ENCODE measurements at regions not wholly inside any gene's neighbourhood (a gene's known extent, or its start where the extent isn't known, plus 50 kb on each side); places are given as distances from the start of the nearest gene placed in this dataset.

DNA sequence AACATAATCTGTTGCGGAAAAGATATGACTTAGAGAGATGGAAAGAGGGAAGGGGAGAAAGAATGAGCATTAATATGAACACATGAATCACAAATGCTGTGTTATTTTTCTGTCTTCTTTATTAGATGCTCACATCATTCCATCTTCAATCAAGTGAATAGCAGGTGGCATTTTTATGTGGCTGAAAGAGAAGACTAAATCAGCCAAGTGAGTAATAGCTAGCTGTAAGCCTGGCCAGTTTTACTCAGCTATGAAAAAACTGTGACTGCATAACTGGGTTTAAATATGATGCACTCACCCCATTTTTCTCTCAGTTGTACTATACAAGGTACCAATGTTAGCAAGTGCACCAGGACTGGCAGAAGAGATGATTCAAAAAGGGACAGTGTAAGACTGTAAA, 571.1 kb downstream of the JRKL start:
- Histone ChIP-seq H3K27ac (ENCODE audit: low read depth, low read length) (no peak overlapping the region), H4K20me1 (ENCODE audit: low read depth, low read length) (no peaks in the 10 kb centered on the region), H3K9ac (ENCODE audit: low read length) (no peak overlapping the region), H3K4me2 (ENCODE audit: low read depth, low read length, poor library complexity, severe bottlenecking) (no peak overlapping the region), H3K27me3 (ENCODE audit: low read length) (no peaks in the 10 kb centered on the region), H3K79me2 (ENCODE audit: insufficient read depth, low read length) (no peaks in the 10 kb centered on the region), H3F3A (ENCODE audit: insufficient read depth) (no peaks in the 10 kb centered on the region), H2AFZ (ENCODE audit: low read depth, low read length, severe bottlenecking) (no peak overlapping the region), H3K9me3 (ENCODE audit: insufficient read depth, low read length) (no peaks in the 10 kb centered on the region), H3K4me3 (ENCODE audit: insufficient read depth, low read length, poor library complexity, severe bottlenecking) (no peak overlapping the region), H3K36me3 (ENCODE audit: low read length) (no peaks in the 10 kb centered on the region), H3K9me2 (replicated peaks; ENCODE audit: insufficient read depth, low read length) (no peaks in the 10 kb centered on the region)
- TF ChIP-seq EZH2phosphoT487 (conservative IDR thresholded peaks at IDR 0.05; ENCODE audit: low read length), result no peak
- no peak for TF ChIP-seq CTCF (IDR thresholded peaks at IDR 0.05; ENCODE audit: insufficient read depth, low read length, poor library complexity, severe bottlenecking)

DNA sequence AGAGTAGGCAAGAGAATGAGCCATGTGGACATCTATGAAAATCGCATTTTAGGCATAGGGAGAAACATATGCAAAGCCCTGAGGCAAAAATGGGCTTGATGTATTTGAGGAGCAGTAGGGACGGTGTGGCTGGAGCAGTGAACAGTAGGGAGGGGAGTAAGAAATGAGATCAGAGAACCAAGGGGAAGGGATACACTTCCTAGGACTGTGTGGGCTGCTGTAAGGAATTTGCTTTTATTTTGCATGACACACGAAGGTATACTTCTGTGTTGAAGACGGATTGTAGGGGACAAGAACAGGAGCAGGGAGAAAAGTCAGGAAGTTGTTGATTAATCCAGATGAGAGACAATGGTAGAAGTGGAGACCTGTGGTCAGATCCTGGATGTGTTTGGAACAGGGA, 572.1 kb downstream of the JRKL start:
- no peak overlapping the region for H3K9ac ChIP-seq (ENCODE audit: low read length)
- no peaks in the 10 kb centered on the region for H4K20me1 ChIP-seq (ENCODE audit: low read depth, low read length)
- no peaks in the 10 kb centered on the region for H3F3A ChIP-seq (ENCODE audit: insufficient read depth)
- H3K4me3 ChIP-seq (ENCODE audit: insufficient read depth, low read length, poor library complexity, severe bottlenecking), result no peak overlapping the region
- H2AFZ ChIP-seq (ENCODE audit: low read depth, low read length, severe bottlenecking), result no peak overlapping the region
- H3K4me2 ChIP-seq (ENCODE audit: low read depth, low read length, poor library complexity, severe bottlenecking), result no peak overlapping the region
- no peak for TF ChIP-seq EZH2phosphoT487 (conservative IDR thresholded peaks at IDR 0.05; ENCODE audit: low read length)
- TF ChIP-seq CTCF (IDR thresholded peaks at IDR 0.05; ENCODE audit: insufficient read depth, low read length, poor library complexity, severe bottlenecking), result no peak
- H3K9me3 ChIP-seq (ENCODE audit: insufficient read depth, low read length), result no peaks in the 10 kb centered on the region
- H3K27ac ChIP-seq (ENCODE audit: low read depth, low read length), result no peak overlapping the region
- no peaks in the 10 kb centered on the region for H3K27me3 ChIP-seq (ENCODE audit: low read length)
- no peaks in the 10 kb centered on the region for H3K36me3 ChIP-seq (ENCODE audit: low read length)
- no peaks in the 10 kb centered on the region for H3K9me2 ChIP-seq (replicated peaks; ENCODE audit: insufficient read depth, low read length)
- no peaks in the 10 kb centered on the region for H3K79me2 ChIP-seq (ENCODE audit: insufficient read depth, low read length)

GRCh38 chr11:96963375-96963774, 573.6 kb downstream of the JRKL start:
- H3K9me2 ChIP-seq (replicated peaks; ENCODE audit: insufficient read depth, low read length), result no peaks in the 10 kb centered on the region
- H3K27me3 ChIP-seq (ENCODE audit: low read length), result no peaks in the 10 kb centered on the region
- no peak overlapping the region for H3K27ac ChIP-seq (ENCODE audit: low read depth, low read length)
- H3K9me3 ChIP-seq (ENCODE audit: insufficient read depth, low read length), result no peaks in the 10 kb centered on the region
- H3K9ac ChIP-seq (ENCODE audit: low read length), result no peak overlapping the region
- no peaks in the 10 kb centered on the region for H3F3A ChIP-seq (ENCODE audit: insufficient read depth)
- no peak overlapping the region for H3K4me2 ChIP-seq (ENCODE audit: low read depth, low read length, poor library complexity, severe bottlenecking)
- no peak overlapping the region for H2AFZ ChIP-seq (ENCODE audit: low read depth, low read length, severe bottlenecking)
- no peak overlapping the region for H3K4me3 ChIP-seq (ENCODE audit: insufficient read depth, low read length, poor library complexity, severe bottlenecking)
- H4K20me1 ChIP-seq (ENCODE audit: low read depth, low read length), result no peaks in the 10 kb centered on the region
- TF ChIP-seq EZH2phosphoT487 (conservative IDR thresholded peaks at IDR 0.05; ENCODE audit: low read length) (no peak), CTCF (IDR thresholded peaks at IDR 0.05; ENCODE audit: insufficient read depth, low read length, poor library complexity, severe bottlenecking) (no peak)
- no peaks in the 10 kb centered on the region for H3K36me3 ChIP-seq (ENCODE audit: low read length)
- no peaks in the 10 kb centered on the region for H3K79me2 ChIP-seq (ENCODE audit: insufficient read depth, low read length)

GRCh38 chr11:96964661-96965060, 574.8 kb downstream of the JRKL start:
- Histone ChIP-seq H3F3A (ENCODE audit: insufficient read depth) (no peaks in the 10 kb centered on the region), H3K36me3 (ENCODE audit: low read length) (no peaks in the 10 kb centered on the region), H3K9me2 (replicated peaks; ENCODE audit: insufficient read depth, low read length) (no peaks in the 10 kb centered on the region), H2AFZ (ENCODE audit: low read depth, low read length, severe bottlenecking) (no peak overlapping the region), H3K27ac (ENCODE audit: low read depth, low read length) (no peak overlapping the region), H3K9ac (ENCODE audit: low read length) (no peak overlapping the region), H3K4me3 (ENCODE audit: insufficient read depth, low read length, poor library complexity, severe bottlenecking) (no peak overlapping the region), H3K9me3 (ENCODE audit: insufficient read depth, low read length) (no peaks in the 10 kb centered on the region), H4K20me1 (ENCODE audit: low read depth, low read length) (no peaks in the 10 kb centered on the region), H3K79me2 (ENCODE audit: insufficient read depth, low read length) (no peaks in the 10 kb centered on the region), H3K4me2 (ENCODE audit: low read depth, low read length, poor library complexity, severe bottlenecking) (no peak overlapping the region), H3K27me3 (ENCODE audit: low read length) (no peaks in the 10 kb centered on the region)
- TF ChIP-seq CTCF (IDR thresholded peaks at IDR 0.05; ENCODE audit: insufficient read depth, low read length, poor library complexity, severe bottlenecking), result no peak
- no peak for TF ChIP-seq EZH2phosphoT487 (conservative IDR thresholded peaks at IDR 0.05; ENCODE audit: low read length)
